ENCODE measurements at regions not wholly inside any gene's neighbourhood (a gene's known extent, or its start where the extent isn't known, plus 50 kb on each side); places are given as distances from the start of the nearest gene placed in this dataset.

- no peak for TF ChIP-seq EZH2 (IDR thresholded peaks at IDR 0.05)
- no peak for TF ChIP-seq MAX (IDR thresholded peaks at IDR 0.05)
- TF ChIP-seq EZH2phosphoT487 (IDR thresholded peaks at IDR 0.05; ENCODE audit: borderline replicate concordance) = no peak
- no peak for TF ChIP-seq CTCF (IDR thresholded peaks at IDR 0.05 in 2 of 3, conservative IDR thresholded peaks at IDR 0.05 in 1 of 3; ENCODE audit: borderline replicate concordance in 1 of 3, insufficient read depth in 1 of 3, low read depth in 2 of 3, low read length in 2 of 3)
- TF ChIP-seq POLR2AphosphoS5 (IDR thresholded peaks at IDR 0.05; ENCODE audit: low read depth, low read length) = no peak
- no peak for TF ChIP-seq FOSL1 (IDR thresholded peaks at IDR 0.05; ENCODE audit: low read depth)
Measured at GRCh38 chr5:107269256-107269655, 401.5 kb downstream of the EFNA5 start.

All from HCT116 (cell line).